Mucosa of rectum (tissue), 2 donors: ENCODE measurements at regions not wholly inside any gene's neighbourhood (a gene's known extent, or its start where the extent isn't known, plus 50 kb on each side); places are given as distances from the start of the nearest gene placed in this dataset.

ENCODE experiments used
- H3K27ac ChIP-seq, 2 donors: one replicate each; pipeline ENCODE4 v1.7.0; 2013; ENCODE audit warnings: inconsistent platforms in 2 of 2, low read depth in 2 of 2, low read length in 2 of 2
- H3K27me3 ChIP-seq, 2 donors: one replicate each; pipeline ENCODE4 v1.7.0; 2013; ENCODE audit warnings: low read length in 2 of 2; ENCODE audit not compliant: control insufficient read depth in 2 of 2, insufficient read depth in 2 of 2
- H3K36me3 ChIP-seq, 2 donors: one replicate each; pipeline ENCODE4 v1.7.0; 2013; ENCODE audit warnings: low read length in 2 of 2; ENCODE audit not compliant: control insufficient read depth in 2 of 2, insufficient read depth in 2 of 2
- H3K4me1 ChIP-seq, 2 donors: one replicate each; pipeline ENCODE4 v1.7.0; 2013; ENCODE audit warnings: low read length in 2 of 2, mild to moderate bottlenecking in 1 of 2; ENCODE audit not compliant: control insufficient read depth in 2 of 2, insufficient read depth in 2 of 2
- H3K4me3 ChIP-seq, 2 donors: one replicate each; pipeline ENCODE4 v1.7.0; 2013; ENCODE audit warnings: low read length in 2 of 2
- H3K9ac ChIP-seq, 2 donors: one replicate each; pipeline ENCODE4 v1.7.0; 2013; ENCODE audit warnings: low read length in 2 of 2, low read depth in 1 of 2, mild to moderate bottlenecking in 1 of 2
- H3K9me3 ChIP-seq, 2 donors: one replicate each; pipeline ENCODE4 v1.7.0; 2013; ENCODE audit warnings: low read length in 2 of 2; ENCODE audit not compliant: control insufficient read depth in 2 of 2
- donor health status: healthy.
- donor health status: Normal muscosa, but diverticular disease.

DNA sequence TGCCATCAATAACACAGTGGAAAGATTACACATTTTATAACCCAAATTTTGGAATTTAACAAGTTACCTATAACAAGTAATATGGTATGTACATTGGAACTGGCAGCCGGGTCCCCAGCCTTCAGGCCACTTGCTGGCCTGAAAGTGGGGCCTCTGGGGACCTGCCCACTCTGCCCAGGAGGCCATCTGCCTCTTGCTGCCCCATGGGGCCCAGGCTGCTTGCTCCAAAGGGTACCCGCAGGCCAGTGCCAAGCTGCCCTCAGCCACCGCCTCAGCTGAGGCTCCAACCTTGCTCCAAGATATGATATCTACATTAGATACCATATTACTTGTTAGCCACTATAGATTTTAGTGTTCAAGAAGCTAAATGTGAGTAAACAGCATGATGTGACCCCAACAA, 120.8 kb upstream of the TMEFF2 start:
- Histone ChIP-seq H3K9me3 (no peaks in the 10 kb centered on the region), H3K4me1 (no peaks in the 10 kb centered on the region), H3K27ac (no peak overlapping the region), H3K27me3 (no peaks in the 10 kb centered on the region), H3K36me3 (no peaks in the 10 kb centered on the region), H3K4me3 (no peak overlapping the region), H3K9ac (no peak overlapping the region)

DNA sequence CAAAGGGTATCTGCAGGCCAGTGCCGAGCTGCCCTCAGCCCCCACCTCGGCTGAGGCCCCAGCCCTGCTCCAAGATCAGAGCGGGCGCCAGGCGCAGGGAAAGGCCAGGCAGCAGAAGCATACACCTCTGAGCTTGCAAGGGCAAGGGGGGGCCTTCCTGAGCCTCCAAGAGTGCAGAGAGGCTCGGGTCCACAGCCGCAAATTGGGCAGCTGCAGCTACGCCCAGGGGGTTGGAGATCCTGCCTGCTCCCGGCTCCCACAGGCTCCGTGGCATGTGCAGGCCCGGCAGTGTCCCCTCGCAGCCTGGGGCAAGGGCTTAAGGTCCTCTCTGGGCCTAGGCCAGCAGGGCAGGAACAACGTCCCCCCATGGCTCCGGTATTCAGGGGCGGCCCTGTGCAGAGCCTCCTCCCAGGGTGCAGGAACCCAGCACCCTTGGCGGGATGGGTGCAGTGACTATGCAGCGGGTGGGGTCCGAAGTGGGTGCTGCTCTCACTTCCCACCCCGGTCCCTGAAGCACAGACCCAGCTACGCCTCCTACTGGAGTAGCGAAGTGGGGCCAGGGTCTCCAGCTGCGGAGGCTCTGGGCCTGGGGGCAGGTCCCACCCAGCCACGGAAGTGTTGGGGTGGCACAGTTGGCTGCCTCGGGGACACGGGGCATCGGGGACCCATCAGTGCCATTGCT, 120.2 kb upstream of the TMEFF2 start:
- Histone ChIP-seq H3K9ac (no peak overlapping the region), H3K4me3 (no peak overlapping the region), H3K27me3 (no peaks in the 10 kb centered on the region), H3K4me1 (no peaks in the 10 kb centered on the region), H3K27ac (no peak overlapping the region), H3K9me3 (no peaks in the 10 kb centered on the region), H3K36me3 (no peaks in the 10 kb centered on the region)

DNA sequence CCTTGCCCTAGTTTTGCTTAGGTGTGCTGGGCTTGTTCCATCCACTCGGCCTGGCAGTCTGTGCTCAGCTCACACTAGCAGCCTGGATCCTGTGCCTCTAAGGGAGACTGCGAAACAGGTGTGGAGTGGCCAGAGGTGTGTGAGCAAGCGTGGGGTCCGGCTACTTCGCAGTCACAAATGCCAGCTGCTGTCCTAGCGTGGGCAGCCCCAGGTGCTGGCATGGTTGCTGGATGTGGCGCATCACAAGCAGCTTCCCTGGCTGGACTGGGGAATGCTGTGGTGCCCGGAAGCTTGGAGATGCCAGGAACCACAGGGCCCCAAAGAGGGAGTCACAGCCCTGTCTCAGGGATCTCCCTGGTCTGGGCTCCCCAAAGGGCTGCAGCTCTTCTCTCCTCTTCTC, 119.0 kb upstream of the TMEFF2 start:
- Histone ChIP-seq H3K27ac (no peak overlapping the region), H3K9ac (no peak overlapping the region), H3K36me3 (no peaks in the 10 kb centered on the region), H3K27me3 (no peaks in the 10 kb centered on the region), H3K4me1 (no peaks in the 10 kb centered on the region), H3K4me3 (no peak overlapping the region), H3K9me3 (no peaks in the 10 kb centered on the region)

DNA sequence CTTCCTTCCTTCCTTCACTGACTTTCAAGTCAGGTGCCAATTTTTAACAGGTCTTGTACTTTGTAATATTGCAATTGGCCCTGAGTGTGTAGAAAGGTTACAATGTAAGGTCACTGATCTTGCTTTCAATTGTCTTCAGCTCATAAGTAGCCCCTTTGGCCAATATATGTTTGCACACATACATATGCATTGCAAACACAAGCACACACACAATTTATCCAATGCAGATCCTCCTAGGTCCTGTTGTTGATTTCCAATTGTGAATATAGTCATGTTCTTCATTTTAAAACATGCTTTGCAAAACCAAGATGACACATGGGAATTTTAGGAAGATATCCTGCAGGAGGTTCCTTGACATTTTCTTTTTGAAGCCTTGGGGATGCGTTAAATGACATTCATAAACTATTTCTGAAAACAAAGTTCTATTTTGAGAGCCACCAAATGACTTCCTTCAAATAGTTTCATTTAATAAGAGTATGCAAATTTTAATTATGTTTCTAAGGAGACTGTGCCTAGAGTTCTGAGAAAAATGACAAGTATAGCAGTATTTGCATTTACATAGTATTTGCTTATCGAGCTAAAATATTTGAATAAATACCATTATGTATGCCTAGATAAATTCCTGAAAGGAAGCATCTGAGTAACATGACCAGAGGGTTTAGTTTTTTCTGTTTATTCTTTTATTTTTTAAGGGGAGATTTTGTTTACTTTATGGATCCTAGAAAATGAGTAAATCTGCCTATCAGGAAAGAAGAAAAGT, 117.1 kb upstream of the TMEFF2 start:
- Histone ChIP-seq H3K4me1 (no peaks in the 10 kb centered on the region), H3K27me3 (no peaks in the 10 kb centered on the region), H3K4me3 (no peak overlapping the region), H3K9me3 (no peaks in the 10 kb centered on the region), H3K9ac (no peak overlapping the region), H3K27ac (no peak overlapping the region), H3K36me3 (no peaks in the 10 kb centered on the region)

DNA sequence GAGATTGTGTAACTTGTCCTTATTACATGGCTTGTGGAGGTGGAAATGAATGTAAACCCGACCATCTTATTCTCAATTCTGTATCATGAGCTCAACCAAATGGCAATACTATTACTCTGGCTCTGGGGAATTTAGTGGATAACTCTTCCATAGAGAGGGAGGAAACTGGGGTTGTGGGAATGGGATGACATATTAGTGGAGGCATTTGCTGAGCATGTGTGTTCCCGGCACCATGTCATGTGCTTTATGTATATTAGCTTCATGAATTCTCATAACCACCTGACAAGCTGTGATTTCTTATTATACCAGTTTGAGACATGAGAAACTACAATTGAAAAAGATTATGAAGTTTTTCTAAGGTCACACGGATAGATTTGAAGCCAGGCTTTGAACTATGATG, 112.8 kb upstream of the TMEFF2 start:
- no peaks in the 10 kb centered on the region for H3K9me3 ChIP-seq
- no peaks in the 10 kb centered on the region for H3K27me3 ChIP-seq
- H3K36me3 ChIP-seq: no peaks in the 10 kb centered on the region
- H3K9ac ChIP-seq: no peak overlapping the region
- H3K27ac ChIP-seq: no peak overlapping the region
- no peaks in the 10 kb centered on the region for H3K4me1 ChIP-seq
- no peak overlapping the region for H3K4me3 ChIP-seq

DNA sequence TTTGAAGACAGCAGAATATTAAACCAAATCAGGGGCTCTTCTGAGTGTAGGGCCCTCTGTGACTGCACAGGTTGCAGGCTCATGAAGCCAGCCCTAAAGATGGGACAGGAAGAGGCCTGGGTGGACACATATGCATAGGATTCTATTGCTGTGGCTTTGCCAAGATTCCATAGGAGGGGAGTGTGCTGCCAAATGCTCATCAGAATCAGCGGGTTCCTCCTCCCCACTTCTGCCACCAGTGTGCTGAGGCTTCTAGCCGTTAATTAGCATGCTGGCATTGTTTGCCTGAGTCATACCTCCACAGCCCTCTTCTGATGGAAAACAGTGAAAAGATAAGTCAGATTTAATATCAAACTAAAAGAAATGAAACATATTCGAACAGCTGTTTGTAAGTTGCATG, 103.9 kb upstream of the TMEFF2 start:
- H3K9ac ChIP-seq: no peak overlapping the region
- H3K27ac ChIP-seq: no peak overlapping the region
- no peaks in the 10 kb centered on the region for H3K27me3 ChIP-seq
- H3K4me1 ChIP-seq: no peaks in the 10 kb centered on the region
- no peaks in the 10 kb centered on the region for H3K36me3 ChIP-seq
- H3K4me3 ChIP-seq: no peak overlapping the region
- no peaks in the 10 kb centered on the region for H3K9me3 ChIP-seq

DNA sequence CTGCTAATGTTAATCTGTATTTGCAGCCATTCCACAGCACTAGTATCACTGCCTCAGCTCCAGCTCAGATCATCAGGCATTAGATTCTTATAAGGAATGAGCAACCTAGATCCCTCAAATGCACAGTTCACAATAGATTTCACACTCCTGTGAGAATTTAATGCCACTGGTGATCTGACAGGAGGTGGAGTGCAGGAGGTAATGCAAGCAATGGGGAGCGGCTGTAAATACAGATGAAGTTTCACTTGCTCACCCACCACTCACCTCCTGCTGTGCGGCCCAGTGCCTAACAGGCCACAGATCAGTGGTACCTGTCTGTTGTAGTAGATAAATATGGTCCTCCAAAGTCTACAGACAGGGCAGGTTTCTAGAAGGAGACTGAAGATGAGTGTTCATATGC, 97.7 kb upstream of the TMEFF2 start:
- Histone ChIP-seq H3K4me3 (no peak overlapping the region), H3K9me3 (no peaks in the 10 kb centered on the region), H3K4me1 (no peaks in the 10 kb centered on the region), H3K27me3 (no peaks in the 10 kb centered on the region), H3K27ac (no peak overlapping the region), H3K36me3 (no peaks in the 10 kb centered on the region), H3K9ac (no peak overlapping the region)

DNA sequence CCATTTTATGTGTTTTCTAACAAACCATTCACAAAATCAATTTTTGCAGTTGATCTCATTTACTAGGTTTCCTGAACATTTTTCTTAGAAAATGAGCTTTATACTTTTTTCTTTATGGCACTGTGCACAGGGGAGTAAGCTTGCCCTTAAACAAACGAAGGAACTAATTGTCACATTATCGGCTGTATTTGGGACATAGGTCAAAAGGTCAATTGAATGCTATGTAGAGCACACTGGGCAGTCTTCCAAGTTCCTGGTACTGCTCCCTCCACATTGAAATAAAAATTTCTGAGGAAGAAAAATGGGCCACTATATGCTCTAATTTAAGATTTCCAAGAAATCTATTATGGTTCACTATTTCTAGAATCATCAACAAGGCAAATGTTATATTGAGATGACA, 93.6 kb upstream of the TMEFF2 start:
- H3K4me1 ChIP-seq: no peaks in the 10 kb centered on the region
- no peak overlapping the region for H3K9ac ChIP-seq
- no peak overlapping the region for H3K27ac ChIP-seq
- no peak overlapping the region for H3K4me3 ChIP-seq
- no peaks in the 10 kb centered on the region for H3K9me3 ChIP-seq
- no peaks in the 10 kb centered on the region for H3K36me3 ChIP-seq
- H3K27me3 ChIP-seq: no peaks in the 10 kb centered on the region

DNA sequence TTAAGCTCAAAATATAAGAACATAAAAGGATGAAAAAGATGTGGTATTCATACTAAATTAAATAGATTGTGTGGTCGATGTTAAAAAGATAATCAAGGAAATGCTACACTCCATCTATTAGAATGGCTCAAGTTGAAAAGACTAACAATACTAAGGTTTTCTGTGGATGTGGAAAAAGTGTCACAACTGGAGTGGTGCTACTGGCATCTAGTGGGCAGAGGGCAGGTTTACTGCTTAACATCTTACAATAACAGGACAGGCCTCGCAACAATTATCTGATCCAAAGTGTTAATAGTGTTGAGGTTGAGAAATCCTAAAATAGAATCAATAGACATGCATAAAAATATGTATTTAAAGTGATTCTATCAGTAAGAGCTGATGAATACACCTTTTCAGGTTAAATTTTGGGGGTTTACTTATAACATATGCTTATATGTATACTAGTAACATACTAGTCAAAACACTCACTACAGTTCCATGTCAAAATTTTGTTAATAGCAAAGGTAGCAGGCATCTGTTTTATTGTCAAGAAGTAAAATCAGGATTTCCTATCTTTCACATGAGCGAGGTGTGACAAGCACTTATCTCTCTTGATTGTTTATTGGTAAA, 91.5 kb upstream of the TMEFF2 start:
- no peak overlapping the region for H3K4me3 ChIP-seq
- no peaks in the 10 kb centered on the region for H3K27me3 ChIP-seq
- H3K4me1 ChIP-seq: no peaks in the 10 kb centered on the region
- H3K9me3 ChIP-seq: no peaks in the 10 kb centered on the region
- H3K27ac ChIP-seq: no peak overlapping the region
- no peaks in the 10 kb centered on the region for H3K36me3 ChIP-seq
- no peak overlapping the region for H3K9ac ChIP-seq

DNA sequence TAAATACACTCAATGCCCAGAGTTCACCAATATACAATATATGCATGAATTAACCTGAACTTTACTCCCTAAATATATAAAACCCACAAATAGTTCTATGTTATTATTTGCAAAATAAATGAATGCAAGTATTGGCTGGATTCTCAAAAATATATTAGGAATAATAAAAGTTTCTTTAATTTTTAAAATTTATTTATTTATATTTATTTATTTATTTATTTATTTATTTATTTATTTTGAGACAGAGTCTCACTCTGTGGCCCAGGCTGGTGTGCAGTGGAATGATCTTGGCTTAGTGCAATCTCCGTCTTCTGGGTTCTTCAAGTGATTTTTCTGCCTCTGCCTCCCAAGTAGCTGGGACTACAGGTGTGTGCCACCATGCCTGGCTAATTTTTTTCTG, 88.7 kb upstream of the TMEFF2 start:
- Histone ChIP-seq H3K4me1 (no peaks in the 10 kb centered on the region), H3K27me3 (no peaks in the 10 kb centered on the region), H3K36me3 (no peaks in the 10 kb centered on the region), H3K4me3 (no peak overlapping the region), H3K27ac (no peak overlapping the region), H3K9me3 (no peaks in the 10 kb centered on the region), H3K9ac (no peak overlapping the region)
